GM08714 (cell line): ENCODE measurements at regions not wholly inside any gene's neighbourhood (a gene's known extent, or its start where the extent isn't known, plus 50 kb on each side); places are given as distances from the start of the nearest gene placed in this dataset.

Source experiments
- H3K4me3 ChIP-seq: fragments of 200-500 bp; sonication (Bioruptor generic); 2 replicates; pipeline ENCODE4 v1.5.1; 2014; ENCODE audit warnings: mild to moderate bottlenecking, low read length, inconsistent platforms
- ZNF274 ChIP-seq: IDR thresholded peaks from 2 replicates; pipeline ENCODE4 v1.6.1; 2012; ENCODE audit warnings: mild to moderate bottlenecking, low read depth, low read length

DNA sequence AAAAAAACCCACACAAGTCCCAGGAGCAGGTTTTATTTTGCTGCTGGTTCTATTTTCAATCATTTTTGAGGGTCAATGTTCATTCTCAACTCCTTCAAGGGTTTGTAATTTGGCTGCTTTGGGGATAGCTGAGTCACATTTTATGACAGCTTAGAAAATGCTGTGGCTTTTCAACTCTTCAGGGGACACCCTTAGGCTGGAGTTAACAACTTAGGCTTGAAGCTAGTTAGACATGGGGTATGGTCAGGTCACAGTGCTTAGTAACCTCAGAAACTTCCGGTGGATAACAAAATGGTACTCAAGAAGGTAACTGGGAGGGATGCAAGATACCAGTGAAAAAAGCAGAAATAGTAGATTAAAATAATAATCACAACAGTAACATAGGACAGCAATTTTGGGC lies 308.8 kb downstream of the HHIPL2 start:
- no peak overlapping the region for H3K4me3 ChIP-seq
- TF ChIP-seq ZNF274, result no peak

DNA sequence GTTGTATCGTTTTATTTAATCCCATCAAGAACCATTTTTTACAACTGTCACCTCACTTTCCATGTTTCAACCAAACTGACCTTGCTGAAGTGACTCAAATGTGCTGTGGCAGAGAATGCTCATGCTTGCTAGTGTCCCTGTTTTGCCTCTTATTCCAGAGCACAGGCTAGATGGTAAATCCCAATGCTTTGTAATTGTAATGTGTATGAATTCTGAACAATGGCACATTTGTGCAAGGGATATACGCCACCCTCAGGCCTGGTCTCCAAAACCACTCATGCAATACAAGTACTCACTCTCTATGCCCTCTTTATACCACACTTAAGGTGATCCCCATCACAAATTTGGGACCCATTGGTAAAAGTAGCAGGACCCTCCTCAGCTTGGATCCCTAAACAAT lies 313.6 kb downstream of the HHIPL2 start:
- no peak for TF ChIP-seq ZNF274
- H3K4me3 ChIP-seq, result no peak overlapping the region

DNA sequence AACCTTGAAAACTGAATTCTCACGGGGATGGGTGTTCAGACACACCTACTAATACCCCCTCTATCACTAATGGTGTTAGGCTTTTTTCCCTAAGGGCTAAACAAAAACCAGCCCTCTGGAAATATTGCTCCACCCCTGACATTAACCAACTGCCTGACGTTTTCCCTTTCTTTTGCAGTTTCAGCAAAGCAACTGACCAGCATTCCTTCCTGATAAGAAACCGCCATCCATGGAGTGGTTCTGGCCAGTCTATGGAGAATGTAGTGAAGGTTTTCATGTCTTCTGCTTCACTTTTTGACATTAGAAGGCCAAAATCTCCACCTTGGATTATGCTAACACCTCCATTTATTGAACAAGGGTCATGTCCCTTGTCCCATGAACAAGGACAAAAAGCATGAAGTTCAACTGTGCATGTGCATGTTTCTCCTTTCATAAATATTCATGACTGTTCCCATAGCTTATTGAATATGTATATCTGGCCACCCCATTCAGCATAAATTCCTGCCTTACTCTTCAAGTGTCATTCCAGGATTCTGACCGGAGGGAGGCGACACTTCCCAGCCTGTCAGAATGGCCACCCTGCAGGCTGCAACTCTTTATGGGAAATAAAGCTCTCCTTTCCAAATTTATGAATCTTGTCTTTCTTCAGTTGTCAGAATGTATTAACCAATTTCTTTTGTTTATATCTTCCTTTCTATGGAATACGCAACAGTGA lies 314.3 kb downstream of the HHIPL2 start:
- no peak for TF ChIP-seq ZNF274
- no peak overlapping the region for H3K4me3 ChIP-seq

DNA sequence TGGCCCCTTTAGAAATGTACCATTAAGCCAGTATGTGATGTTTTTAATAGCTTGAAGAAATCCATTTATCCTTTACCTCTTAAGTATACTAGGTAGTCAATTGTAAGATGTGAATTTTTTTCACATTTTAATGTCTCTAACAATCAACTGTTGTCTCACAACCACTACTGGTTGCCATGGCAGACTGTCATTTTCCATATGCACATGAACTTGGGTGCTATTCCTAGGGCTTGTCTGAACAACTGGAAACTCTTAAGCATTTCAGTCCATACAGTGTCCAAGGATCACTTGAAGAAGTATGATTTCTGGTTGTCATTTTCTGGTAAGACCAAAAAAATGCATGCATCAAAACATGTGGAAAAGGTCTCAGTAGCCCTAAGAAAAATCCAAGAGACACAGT lies 315.1 kb downstream of the HHIPL2 start:
- TF ChIP-seq ZNF274, result no peak
- H3K4me3 ChIP-seq, result no peak overlapping the region

DNA sequence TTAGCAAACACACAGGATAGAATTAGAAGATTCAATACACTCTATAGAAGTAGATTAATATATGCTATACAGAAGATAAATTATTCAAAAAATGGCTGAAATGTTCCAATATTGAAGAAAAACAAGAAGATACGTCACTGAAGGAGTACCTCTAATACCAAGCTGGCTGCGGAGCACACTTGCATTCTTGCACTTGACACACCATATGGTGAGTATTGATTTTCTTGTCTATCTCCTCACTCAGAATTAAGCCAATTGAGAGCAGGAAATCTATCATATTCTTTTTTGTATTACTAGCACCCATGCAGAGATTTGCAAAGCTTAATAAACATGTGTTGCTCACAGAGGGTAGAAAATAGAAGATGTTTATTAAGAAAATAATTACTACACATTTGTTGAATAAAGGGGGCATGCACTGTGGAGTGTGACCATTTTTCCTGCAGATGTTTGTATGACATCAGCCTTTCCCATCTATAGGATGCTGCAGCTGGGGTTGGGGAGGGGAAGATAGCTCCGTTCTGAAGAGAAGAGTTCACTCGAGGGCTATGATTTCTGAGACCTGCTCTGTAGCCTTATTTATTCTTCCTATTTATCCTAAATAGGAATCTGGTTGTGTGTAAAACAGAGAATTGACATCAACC lies 318.1 kb downstream of the HHIPL2 start:
- H3K4me3 ChIP-seq, result no peak overlapping the region
- TF ChIP-seq ZNF274, result no peak

DNA sequence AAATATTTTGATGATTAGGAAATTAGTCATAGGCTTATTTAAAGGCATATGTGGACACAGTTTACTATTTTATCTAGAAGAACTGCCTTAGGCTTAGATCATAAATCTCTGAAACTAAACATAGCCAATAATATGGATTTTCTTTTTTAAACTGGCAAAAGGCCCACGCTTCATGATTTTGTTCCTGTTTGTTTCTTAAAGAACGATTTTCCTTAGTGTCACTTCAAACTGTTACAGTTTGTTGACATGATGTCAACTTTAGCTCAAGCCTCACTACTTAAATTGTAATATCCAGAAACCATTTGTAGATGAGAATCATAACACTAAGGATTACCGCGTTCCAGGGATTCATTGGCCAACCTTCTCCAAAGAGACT lies 322.6 kb downstream of the HHIPL2 start:
- no peak overlapping the region for H3K4me3 ChIP-seq
- TF ChIP-seq ZNF274, result no peak

DNA sequence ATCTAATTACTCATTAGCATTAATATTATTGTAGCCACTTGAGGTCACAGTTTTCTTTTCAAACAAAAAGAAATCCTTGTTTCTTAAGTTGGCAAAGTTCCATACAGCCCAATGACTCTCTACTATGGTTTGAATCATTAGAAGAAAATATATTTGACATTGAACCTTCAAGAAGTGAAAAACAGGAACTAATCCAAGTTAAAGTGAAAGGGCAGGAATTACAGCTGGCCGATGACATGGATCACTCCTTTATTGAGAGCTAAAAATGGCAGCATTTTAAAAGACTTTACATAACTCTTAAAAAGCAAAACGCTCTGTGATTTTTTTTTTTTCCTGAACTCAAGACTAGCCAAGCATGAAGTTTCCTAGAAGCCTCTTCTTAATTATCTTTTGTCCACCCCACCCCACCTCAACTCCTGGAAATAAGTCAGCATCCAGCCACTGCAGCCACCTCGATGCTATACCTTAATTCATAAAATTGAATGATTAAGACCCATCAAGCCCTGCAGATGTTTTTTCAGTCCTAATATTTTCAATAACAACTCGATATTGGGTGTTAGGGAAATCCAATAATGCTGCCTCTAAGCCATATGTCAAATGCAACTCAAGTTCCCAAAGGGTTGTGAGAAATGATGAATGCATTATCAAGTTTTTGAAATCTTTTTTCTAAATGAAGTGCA lies 323.1 kb downstream of the HHIPL2 start:
- no peak for TF ChIP-seq ZNF274
- H3K4me3 ChIP-seq, result no peak overlapping the region

DNA sequence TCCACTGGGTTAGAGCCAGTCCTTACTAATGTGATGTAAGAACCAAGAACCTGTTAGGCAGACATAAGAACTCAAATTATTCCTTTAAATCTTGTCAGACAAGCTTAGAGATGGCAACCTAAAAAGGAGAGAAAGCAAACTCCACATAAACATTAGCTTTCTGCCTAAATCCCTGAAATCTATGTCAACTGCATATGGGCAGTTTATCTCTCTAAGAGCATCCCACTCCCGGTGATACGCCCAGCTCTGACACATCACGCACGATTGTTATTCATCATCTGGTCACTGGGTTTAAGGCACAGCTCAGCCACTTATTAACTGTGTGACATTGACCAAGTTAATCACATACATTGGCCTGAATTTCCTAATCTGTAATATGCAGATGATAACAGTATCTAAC lies 323.7 kb downstream of the HHIPL2 start:
- TF ChIP-seq ZNF274, result no peak
- no peak overlapping the region for H3K4me3 ChIP-seq

DNA sequence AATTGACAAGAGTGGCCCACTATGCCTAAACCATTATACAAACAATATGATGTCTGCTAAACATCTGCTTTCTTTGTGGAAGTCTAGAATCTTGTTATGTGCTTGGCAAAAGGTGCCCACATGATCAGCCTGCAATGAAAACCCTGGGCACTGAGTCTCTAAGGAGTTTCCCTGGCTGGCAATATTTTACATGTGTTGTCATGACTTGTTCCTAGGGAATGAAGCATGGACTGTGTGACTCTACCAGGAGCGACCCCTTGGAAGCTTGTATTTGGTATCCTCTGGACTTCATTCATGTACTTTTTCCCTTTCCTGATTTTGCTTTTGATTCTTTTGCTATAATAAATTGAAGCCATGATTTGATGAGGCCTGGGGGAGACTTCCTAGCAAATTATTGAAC lies 324.9 kb downstream of the HHIPL2 start:
- no peak for TF ChIP-seq ZNF274
- H3K4me3 ChIP-seq, result no peak overlapping the region

DNA sequence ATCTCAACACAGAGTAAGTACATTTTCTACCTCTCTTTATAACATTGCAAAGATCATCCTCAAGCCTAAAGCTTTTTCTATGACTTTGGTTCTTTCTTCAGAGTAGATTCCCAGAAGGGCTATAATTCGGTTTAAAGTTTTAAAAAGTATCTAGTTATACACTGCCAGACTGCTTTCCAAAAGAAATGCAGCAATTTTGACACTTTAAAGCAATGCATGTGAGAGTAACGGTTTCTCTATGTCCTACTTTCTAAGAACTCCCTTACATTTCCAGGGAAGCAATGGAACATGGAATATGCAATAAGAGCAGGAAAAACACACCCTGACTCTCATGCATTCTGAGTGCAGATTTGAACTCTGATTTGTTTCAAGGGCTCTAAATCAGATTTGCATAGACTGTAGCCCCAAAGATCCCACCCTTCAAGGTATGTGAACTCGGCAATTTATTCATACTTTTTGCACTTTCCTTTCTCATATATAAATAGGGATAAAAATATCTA lies 331.6 kb downstream of the HHIPL2 start:
- no peak for TF ChIP-seq ZNF274
- no peak overlapping the region for H3K4me3 ChIP-seq

DNA sequence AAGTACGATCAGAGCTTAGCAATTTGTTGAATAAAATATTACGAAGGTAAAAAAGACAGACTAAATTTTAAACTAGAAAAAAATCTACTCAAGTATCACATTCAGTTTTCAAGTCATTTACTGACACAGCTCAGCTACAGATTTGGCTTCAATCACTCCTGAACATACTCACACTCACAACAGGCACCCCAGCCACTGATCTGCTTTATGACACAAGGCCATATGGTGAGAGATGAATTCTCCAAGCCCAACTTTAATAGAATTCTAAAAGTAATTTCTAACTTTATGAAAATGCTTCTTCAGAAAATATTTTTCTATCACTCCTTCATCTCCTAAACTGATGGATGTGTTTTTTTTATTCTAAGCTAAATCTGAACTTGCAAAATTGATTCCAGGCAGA lies 337.1 kb downstream of the HHIPL2 start:
- no peak overlapping the region for H3K4me3 ChIP-seq
- no peak for TF ChIP-seq ZNF274

DNA sequence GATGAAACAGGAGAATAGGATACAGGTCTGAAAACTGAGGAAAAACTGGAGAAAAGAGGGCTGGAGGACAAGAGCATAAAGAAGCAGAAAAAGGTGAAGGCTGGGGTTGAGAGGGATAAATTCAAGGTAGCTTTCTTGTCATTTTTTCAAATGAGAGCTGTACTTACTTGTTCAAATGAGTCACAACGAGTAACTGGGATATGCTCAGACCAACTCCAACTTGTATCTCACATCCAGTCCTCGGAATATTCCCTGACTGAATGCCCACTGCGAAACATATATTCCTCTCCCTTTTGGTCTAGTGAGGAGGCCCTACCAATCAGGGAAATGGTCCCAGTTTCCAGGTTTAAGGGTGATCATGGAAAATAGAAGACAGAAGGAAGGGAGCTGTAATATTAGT lies 343.4 kb downstream of the HHIPL2 start:
- H3K4me3 ChIP-seq, result no peak overlapping the region
- no peak for TF ChIP-seq ZNF274

DNA sequence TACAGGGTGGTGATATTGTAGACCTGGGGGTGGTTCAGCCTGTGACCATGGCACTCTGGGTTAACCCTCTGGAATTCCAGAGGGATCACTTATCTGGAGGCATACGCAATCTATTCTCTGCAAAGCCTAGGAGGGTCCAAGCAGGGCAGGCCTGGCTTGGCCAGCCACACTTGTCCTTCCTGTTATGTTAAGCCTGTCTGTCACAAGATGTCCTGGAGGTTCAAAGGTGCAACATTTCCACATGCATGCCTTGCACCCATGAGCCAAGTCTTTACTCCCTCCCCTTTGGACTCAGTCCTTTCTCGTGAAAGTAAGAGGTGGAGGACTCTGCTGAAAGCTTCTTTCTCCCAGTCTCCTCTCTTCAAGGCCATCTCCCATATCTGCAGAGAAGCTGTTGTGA lies 345.1 kb downstream of the HHIPL2 start:
- H3K4me3 ChIP-seq, result no peak overlapping the region
- no peak for TF ChIP-seq ZNF274

DNA sequence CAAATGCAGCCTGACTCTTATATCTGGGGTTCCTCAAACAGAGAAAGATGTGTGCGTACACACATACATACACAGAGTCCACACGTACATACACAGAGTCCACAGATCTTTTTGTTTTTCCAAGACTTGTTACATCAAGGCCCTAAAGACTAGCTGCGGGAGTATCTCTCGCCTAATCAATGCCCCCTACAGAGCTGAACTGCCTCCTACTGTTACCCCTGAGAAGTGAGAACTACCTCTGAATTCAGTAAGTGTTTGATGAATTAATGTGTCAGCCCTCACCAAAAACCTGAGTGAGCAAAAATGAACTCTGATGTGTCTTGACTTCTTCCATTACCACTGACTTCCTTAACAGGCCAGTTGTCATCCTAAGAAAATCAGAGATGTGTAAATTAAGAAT lies 351.2 kb downstream of the HHIPL2 start:
- no peak for TF ChIP-seq ZNF274
- no peak overlapping the region for H3K4me3 ChIP-seq

DNA sequence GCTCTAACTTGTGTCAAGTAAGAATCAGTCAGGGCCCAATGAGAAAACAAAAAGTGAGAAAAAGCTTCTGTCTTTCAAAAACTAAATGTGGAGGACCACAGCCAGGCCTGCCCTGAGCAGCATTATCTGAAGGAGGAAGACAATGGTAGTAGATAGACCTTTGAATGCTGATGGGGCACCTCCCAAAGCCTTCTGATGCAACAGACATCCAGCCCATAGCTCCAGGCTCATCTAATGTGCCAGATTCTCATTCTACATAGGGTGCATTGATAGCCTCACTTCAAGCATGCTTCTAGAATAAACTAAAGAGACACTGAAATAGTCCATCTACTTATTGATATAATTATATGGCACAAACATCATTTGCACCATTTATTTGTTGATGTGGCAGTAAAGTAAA lies 351.6 kb downstream of the HHIPL2 start:
- no peak for TF ChIP-seq ZNF274
- no peak overlapping the region for H3K4me3 ChIP-seq
